Ishikawa (cell line): ENCODE measurements at regions not wholly inside any gene's neighbourhood (a gene's known extent, or its start where the extent isn't known, plus 50 kb on each side); places are given as distances from the start of the nearest gene placed in this dataset.

Experiments used
- CEBPB ChIP-seq: IDR thresholded peaks from 2 replicates; pipeline ENCODE4 v1.6.1; 2012
- CREB1 ChIP-seq: IDR thresholded peaks from 2 replicates; pipeline ENCODE4 v1.6.1; 2012; ENCODE audit warnings: low read depth
- EGR1 ChIP-seq: IDR thresholded peaks from 2 replicates; pipeline ENCODE4 v1.6.1; 2012
- EP300 ChIP-seq: IDR thresholded peaks from 2 replicates; pipeline ENCODE4 v1.6.1; 2012; ENCODE audit warnings: borderline replicate concordance
- FOXM1 ChIP-seq: IDR thresholded peaks from 2 replicates; pipeline ENCODE4 v1.6.1; 2012; ENCODE audit warnings: low read depth, borderline replicate concordance
- MAX ChIP-seq: IDR thresholded peaks from 2 replicates; pipeline ENCODE4 v1.6.1; 2012
- RAD21 ChIP-seq: IDR thresholded peaks from 2 replicates; pipeline ENCODE4 v1.6.1; 2012; ENCODE audit warnings: low read depth
- REST ChIP-seq: IDR thresholded peaks from 2 replicates; pipeline ENCODE4 v1.6.1; 2012; ENCODE audit warnings: low read depth, mild to moderate bottlenecking
- TAF1 ChIP-seq: IDR thresholded peaks from 2 replicates; pipeline ENCODE4 v1.6.1; 2012; ENCODE audit warnings: low read depth, mild to moderate bottlenecking
- TCF12 ChIP-seq: IDR thresholded peaks from 2 replicates; pipeline ENCODE4 v1.6.1; 2012; ENCODE audit warnings: low read depth
- TEAD4 ChIP-seq: IDR thresholded peaks from 2 replicates; pipeline ENCODE4 v1.6.1; 2012
- USF1 ChIP-seq: IDR thresholded peaks from 2 replicates; pipeline ENCODE4 v1.6.1; 2012
- YY1 ChIP-seq: IDR thresholded peaks from 2 replicates; pipeline ENCODE4 v1.6.1; 2012; ENCODE audit warnings: low read depth
- ZBTB7A ChIP-seq: IDR thresholded peaks from 2 replicates; pipeline ENCODE4 v1.6.1; 2012; ENCODE audit warnings: low read depth

GRCh38 chr2:12484536-12485115 lies 232.1 kb upstream of the TRIB2 start:
- no peak for TF ChIP-seq CREB1
- no peak for TF ChIP-seq CEBPB
- TF ChIP-seq YY1: no peak
- no peak for TF ChIP-seq TEAD4
- TF ChIP-seq REST: no peak
- no peak for TF ChIP-seq TCF12
- TF ChIP-seq ZBTB7A: no peak
- TF ChIP-seq RAD21: no peak
- no peak for TF ChIP-seq TAF1
- no peak for TF ChIP-seq EP300
- no peak for TF ChIP-seq MAX
- TF ChIP-seq EGR1: no peak

- no peak for TF ChIP-seq CREB1
- no peak for TF ChIP-seq EP300
- no peak for TF ChIP-seq EGR1
- no peak for TF ChIP-seq REST
Measured at GRCh38 chr2:12486205-12487118, 230.3 kb upstream of the TRIB2 start.

- TF ChIP-seq FOXM1: no peak
- no peak for TF ChIP-seq USF1
- no peak for TF ChIP-seq MAX
- no peak for TF ChIP-seq CREB1
- no peak for TF ChIP-seq EGR1
- no peak for TF ChIP-seq CEBPB
Measured at GRCh38 chr2:12487253-12488004, 229.3 kb upstream of the TRIB2 start.

GRCh38 chr2:12488352-12489318 lies 228.1 kb upstream of the TRIB2 start:
- no peak for TF ChIP-seq FOXM1
- no peak for TF ChIP-seq CREB1

- TF ChIP-seq CEBPB (no peak), REST (no peak), YY1 (no peak), USF1 (no peak), FOXM1 (no peak), TEAD4 (no peak), EP300 (no peak), TCF12 (no peak), RAD21 (no peak), ZBTB7A (no peak), MAX (no peak)
Measured at GRCh38 chr2:12490641-12491040, 226.1 kb upstream of the TRIB2 start.
